Spleen (tissue), 11 donors: ENCODE measurements at regions not wholly inside any gene's neighbourhood (a gene's known extent, or its start where the extent isn't known, plus 50 kb on each side); places are given as distances from the start of the nearest gene placed in this dataset.

Experiments
- DNase-seq: peaks from one replicate; pipeline ENCODE4 v3.0.0-alpha.2; 2020
- H3K27ac ChIP-seq, 8 donors: fragments of 200-600 bp; sonication (generic) in 7 of 8; 1 replicate in 4 of 8; 2 replicates in 4 of 8; pipeline versions ENCODE4 v1.5.0 to v1.8.0; 2016 to 2021; ENCODE audit warnings: inconsistent platforms in 4 of 8, mild to moderate bottlenecking in 4 of 8, moderate library complexity in 1 of 8
- H3K27me3 ChIP-seq, 7 donors: fragments of 200-600 bp; sonication (generic) in 6 of 7; replicated peaks in 1 of 7; 1 replicate in 4 of 7; 2 replicates in 3 of 7; pipeline versions ENCODE4 v1.5.0 to v1.8.0; 2016 to 2021; ENCODE audit warnings: inconsistent platforms in 3 of 7, mild to moderate bottlenecking in 1 of 7
- H3K36me3 ChIP-seq, 6 donors: fragments of 200-600 bp; sonication (generic) in 5 of 6; 1 replicate in 4 of 6; 2 replicates in 2 of 6; pipeline versions ENCODE4 v1.5.0 to v1.8.0; 2016 to 2021; ENCODE audit warnings: inconsistent platforms in 2 of 6
- H3K4me1 ChIP-seq, 6 donors: fragments of 200-600 bp; sonication (generic) in 5 of 6; 1 replicate in 3 of 6; 2 replicates in 3 of 6; pipeline versions ENCODE4 v1.5.0 to v1.8.0; 2016 to 2021; ENCODE audit warnings: inconsistent platforms in 3 of 6
- H3K4me3 ChIP-seq, 8 donors: fragments of 200-600 bp; sonication (generic) in 7 of 8; 1 replicate in 4 of 8; 2 replicates in 4 of 8; pipeline versions ENCODE4 v1.5.0 to v1.8.0; 2016 to 2021; ENCODE audit warnings: inconsistent platforms in 4 of 8, mild to moderate bottlenecking in 4 of 8, moderate library complexity in 2 of 8
- H3K9me3 ChIP-seq, 8 donors: fragments of 200-600 bp; sonication (generic) in 7 of 8; 1 replicate in 4 of 8; 2 replicates in 4 of 8; pipeline versions ENCODE4 v1.5.0 to v1.8.0; 2016 to 2021; ENCODE audit warnings: inconsistent platforms in 4 of 8
- POLR2A ChIP-seq, 3 donors: fragments of 450-650 bp; IDR thresholded peaks; one replicate each; pipeline ENCODE4 v1.5.1; 2017; ENCODE audit warnings: antibody characterized with exemption in 3 of 3, mild to moderate bottlenecking in 1 of 3
- POLR2AphosphoS5 ChIP-seq, 3 donors: sonication (generic); formaldehyde crosslinking; IDR thresholded peaks; one replicate each; pipeline ENCODE4 v1.5.1; 2017; ENCODE audit warnings: antibody characterized with exemption in 3 of 3
- WGBS, 5 donors: extraction: QIAGEN DNeasy Blood & Tissue Kit in 3 of 5; methylation state at CpG; one replicate each; pipeline versions ENCODE4 v1.1.5 to v1.1.7; 2013 to 2018; 5-methylcytosine and 5-hydroxymethylcytosine counted together
- intact Hi-C: fragments of 100-400 bp; cut with DNase I; formaldehyde crosslinking; loops from one replicate; pipeline ENCODE4 v1.15.0; 2023; ENCODE audit warnings: low total_unique reads
- TF ChIP-seq, protein P1 (sequence below), 11 experiments: fragments of 200-600 bp in 7 of 11; fragments of 450-650 bp in 4 of 11; sonication (generic) in 4 of 11; IDR thresholded peaks in 8 of 11; conservative IDR thresholded peaks in 3 of 11; 1 replicate in 7 of 11; 2 replicates in 4 of 11; pipeline versions ENCODE4 v1.4.0 to v1.8.0; 2016 to 2021; ENCODE audit warnings: antibody characterized with exemption in 11 of 11, inconsistent platforms in 4 of 11, mild to moderate bottlenecking in 1 of 11
- donor health status: healthy with polysubstance abuse.
- donor health status: DM: no; HTN: no; CAD: no; lungs with moderate emphysema.
- donor health status: DM: no; HTN: no; CAD: no.
- donor health status: Bipolar disorder and iron deficiency.
- donor health status: healthy.
- donor health status: DM: no; HTN: no; CAD: no.
- donor health status: DM: yes; HTN: yes; CAD: no.

DNA sequence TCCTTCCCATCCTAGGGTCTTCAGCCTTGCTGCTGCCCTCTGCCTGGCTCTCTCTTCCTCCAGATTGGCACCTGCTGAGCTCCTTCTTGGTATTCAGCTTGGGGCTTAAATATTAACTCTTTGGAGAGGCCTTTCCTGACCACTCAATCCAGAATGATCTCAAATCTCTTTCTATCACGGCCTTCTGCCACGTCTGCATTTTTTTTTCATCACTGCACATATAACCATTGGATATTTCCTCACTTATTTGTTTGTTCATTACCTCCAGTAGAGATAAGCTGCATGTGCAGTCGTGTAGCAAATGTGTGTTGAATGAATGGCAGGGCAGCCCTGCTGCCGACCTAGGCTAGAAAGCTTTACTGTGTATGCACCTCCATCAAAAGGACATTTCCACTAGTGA, 51.6 kb upstream of the MPP7 start:
- TF ChIP-seq POLR2A (IDR thresholded peaks at IDR 0.05) (no peak), POLR2AphosphoS5 (IDR thresholded peaks at IDR 0.05) (no peak)
- TF ChIP-seq, protein P1, sequence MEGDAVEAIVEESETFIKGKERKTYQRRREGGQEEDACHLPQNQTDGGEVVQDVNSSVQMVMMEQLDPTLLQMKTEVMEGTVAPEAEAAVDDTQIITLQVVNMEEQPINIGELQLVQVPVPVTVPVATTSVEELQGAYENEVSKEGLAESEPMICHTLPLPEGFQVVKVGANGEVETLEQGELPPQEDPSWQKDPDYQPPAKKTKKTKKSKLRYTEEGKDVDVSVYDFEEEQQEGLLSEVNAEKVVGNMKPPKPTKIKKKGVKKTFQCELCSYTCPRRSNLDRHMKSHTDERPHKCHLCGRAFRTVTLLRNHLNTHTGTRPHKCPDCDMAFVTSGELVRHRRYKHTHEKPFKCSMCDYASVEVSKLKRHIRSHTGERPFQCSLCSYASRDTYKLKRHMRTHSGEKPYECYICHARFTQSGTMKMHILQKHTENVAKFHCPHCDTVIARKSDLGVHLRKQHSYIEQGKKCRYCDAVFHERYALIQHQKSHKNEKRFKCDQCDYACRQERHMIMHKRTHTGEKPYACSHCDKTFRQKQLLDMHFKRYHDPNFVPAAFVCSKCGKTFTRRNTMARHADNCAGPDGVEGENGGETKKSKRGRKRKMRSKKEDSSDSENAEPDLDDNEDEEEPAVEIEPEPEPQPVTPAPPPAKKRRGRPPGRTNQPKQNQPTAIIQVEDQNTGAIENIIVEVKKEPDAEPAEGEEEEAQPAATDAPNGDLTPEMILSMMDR (IDR thresholded peaks at IDR 0.05 in 8 of 11, conservative IDR thresholded peaks at IDR 0.05 in 3 of 11) = no peak
- 83 to 91% (median 90%) methylated on average over 4 of the region's 4 CpGs for WGBS, 5 donors
- H3K27me3 ChIP-seq = no peaks in the 10 kb centered on the region
- no peaks in the 10 kb centered on the region for H3K9me3 ChIP-seq
- intact Hi-C loops = no loop called here
- H3K4me3 ChIP-seq = no peak overlapping the region
- no peak for DNase-seq
- H3K4me1 ChIP-seq = no peaks in the 10 kb centered on the region
- H3K36me3 ChIP-seq = no peaks in the 10 kb centered on the region
- H3K27ac ChIP-seq = no peak overlapping the region

DNA sequence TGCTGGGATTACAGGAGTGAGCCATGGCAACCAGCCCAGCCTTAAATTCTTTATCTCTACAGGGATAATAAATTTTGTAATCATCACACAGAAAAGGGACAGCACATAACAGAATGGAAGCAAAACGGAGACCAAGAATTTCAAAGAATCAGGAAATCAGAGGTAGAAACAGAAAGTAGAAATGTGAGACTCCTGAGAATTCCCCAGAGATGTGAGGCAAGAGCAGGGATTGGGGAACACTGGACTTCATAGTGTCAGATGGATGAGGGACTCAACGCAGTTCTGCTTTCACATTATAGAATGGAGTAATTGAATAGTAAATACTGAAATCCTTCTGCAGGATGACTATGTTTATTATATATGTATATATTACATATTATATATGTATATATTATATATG, 52.5 kb upstream of the MPP7 start:
- 65 to 83% (median 75%) methylated on average over 2 of the region's 2 CpGs for WGBS, 5 donors
- intact Hi-C loops = no loop called here
- no peaks in the 10 kb centered on the region for H3K4me1 ChIP-seq
- no peaks in the 10 kb centered on the region for H3K27me3 ChIP-seq
- H3K27ac ChIP-seq = no peak overlapping the region
- TF ChIP-seq POLR2AphosphoS5 (IDR thresholded peaks at IDR 0.05) (no peak), POLR2A (IDR thresholded peaks at IDR 0.05) (no peak)
- TF ChIP-seq, protein P1 (IDR thresholded peaks at IDR 0.05 in 8 of 11, conservative IDR thresholded peaks at IDR 0.05 in 3 of 11) = no peak
- no peaks in the 10 kb centered on the region for H3K9me3 ChIP-seq
- no peak for DNase-seq
- H3K4me3 ChIP-seq = no peak overlapping the region
- H3K36me3 ChIP-seq = no peaks in the 10 kb centered on the region

DNA sequence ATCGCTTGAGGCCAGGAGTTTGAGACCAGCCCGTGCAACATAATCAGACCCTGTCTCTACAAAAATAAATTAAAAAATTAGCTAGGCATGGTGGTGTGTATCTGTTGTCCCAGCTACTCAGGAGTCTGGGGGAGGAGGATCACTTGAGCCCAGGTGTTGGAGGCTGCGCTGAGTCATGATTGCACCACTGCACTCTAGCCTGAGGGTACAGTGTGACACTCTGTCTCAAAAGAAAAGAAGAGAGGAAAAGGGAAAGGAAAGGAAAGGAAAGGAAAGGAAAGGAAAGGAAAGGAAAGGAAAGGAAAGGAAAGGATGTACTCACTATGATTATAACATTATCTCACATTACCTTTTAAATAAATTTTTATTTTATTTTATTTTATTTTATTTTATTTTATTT, 56.5 kb upstream of the MPP7 start:
- H3K4me3 ChIP-seq = no peak overlapping the region
- 90 to 99% (median 97%) methylated on average over 3 of the region's 3 CpGs for WGBS, 5 donors
- no peaks in the 10 kb centered on the region for H3K9me3 ChIP-seq
- H3K36me3 ChIP-seq = no peaks in the 10 kb centered on the region
- DNase-seq = no peak
- TF ChIP-seq POLR2A (IDR thresholded peaks at IDR 0.05) (no peak), POLR2AphosphoS5 (IDR thresholded peaks at IDR 0.05) (no peak)
- TF ChIP-seq, protein P1 (IDR thresholded peaks at IDR 0.05 in 8 of 11, conservative IDR thresholded peaks at IDR 0.05 in 3 of 11) = no peak
- intact Hi-C loops = no loop called here
- H3K4me1 ChIP-seq = no peaks in the 10 kb centered on the region
- H3K27me3 ChIP-seq = no peaks in the 10 kb centered on the region
- no peak overlapping the region for H3K27ac ChIP-seq

DNA sequence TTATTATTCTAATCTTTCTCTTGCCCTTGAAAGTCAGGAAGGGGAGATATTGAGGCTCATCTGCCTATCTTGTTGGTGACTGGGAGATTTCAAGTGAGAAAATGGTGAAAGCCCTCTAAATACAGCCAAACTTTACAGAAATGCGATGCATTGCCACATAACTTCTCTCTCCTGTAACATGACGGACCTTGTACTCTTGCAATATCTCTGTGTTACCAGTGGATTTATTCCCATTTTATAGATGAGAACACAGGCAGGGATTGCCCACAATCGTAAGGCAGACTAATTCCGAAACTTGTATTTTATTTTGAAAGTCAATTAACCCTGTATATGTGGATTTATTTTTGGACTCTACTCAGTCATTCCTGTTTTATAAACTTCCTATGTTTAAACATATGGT, 57.3 kb upstream of the MPP7 start:
- no peak for DNase-seq
- Histone ChIP-seq H3K27ac (no peak overlapping the region), H3K36me3 (no peaks in the 10 kb centered on the region), H3K4me1 (no peaks in the 10 kb centered on the region), H3K4me3 (no peak overlapping the region), H3K27me3 (no peaks in the 10 kb centered on the region), H3K9me3 (no peaks in the 10 kb centered on the region)
- intact Hi-C loops = no loop called here
- no peak for TF ChIP-seq POLR2AphosphoS5 (IDR thresholded peaks at IDR 0.05)
- no peak for TF ChIP-seq POLR2A (IDR thresholded peaks at IDR 0.05)
- TF ChIP-seq, protein P1 (IDR thresholded peaks at IDR 0.05 in 8 of 11, conservative IDR thresholded peaks at IDR 0.05 in 3 of 11) = no peak
- WGBS, 5 donors = 71 to 89% (median 78%) methylated on average over 4 of the region's 4 CpGs
